ENCODE measurements at regions not wholly inside any gene's neighbourhood (a gene's known extent, or its start where the extent isn't known, plus 50 kb on each side); places are given as distances from the start of the nearest gene placed in this dataset.

GRCh38 chr13:63481334-63481733, 2065.7 kb upstream of the PCDH20 start:
- Histone ChIP-seq H3K4me1 (no peaks in the 10 kb centered on the region), H3K27ac (no peak overlapping the region), H3K27me3 (no peaks in the 10 kb centered on the region), H3K9me3 (no peaks in the 10 kb centered on the region), H3K9ac (ENCODE audit: low read depth in 2 of 2, low read length in 2 of 2) (no peak overlapping the region), H3K4me3 (no peak overlapping the region), H3K36me3 (no peaks in the 10 kb centered on the region)
- no peak for TF ChIP-seq CTCF (IDR thresholded peaks at IDR 0.05)
- no peak for DNase-seq
- intact Hi-C loops (cut with DNase I), result no loop called here

GRCh38 chr13:63472711-63473110, 2057.1 kb upstream of the PCDH20 start:
- DNase-seq, result no peak
- Histone ChIP-seq H3K4me1 (no peaks in the 10 kb centered on the region), H3K27ac (no peak overlapping the region), H3K9me3 (no peaks in the 10 kb centered on the region), H3K27me3 (no peaks in the 10 kb centered on the region), H3K36me3 (no peaks in the 10 kb centered on the region), H3K4me3 (no peak overlapping the region), H3K9ac (ENCODE audit: low read depth in 2 of 2, low read length in 2 of 2) (no peak overlapping the region)
- intact Hi-C loops (cut with DNase I), result no loop called here
- no peak for TF ChIP-seq CTCF (IDR thresholded peaks at IDR 0.05)

GRCh38 chr13:63463782-63464610, 2048.3 kb upstream of the PCDH20 start:
- no peak for DNase-seq
- Histone ChIP-seq H3K9ac (ENCODE audit: low read depth in 2 of 2, low read length in 2 of 2) (no peak overlapping the region), H3K4me3 (no peak overlapping the region), H3K27me3 (no peaks in the 10 kb centered on the region), H3K27ac (no peak overlapping the region), H3K36me3 (no peaks in the 10 kb centered on the region), H3K9me3 (no peaks in the 10 kb centered on the region), H3K4me1 (no peaks in the 10 kb centered on the region)
- no peak for TF ChIP-seq CTCF (IDR thresholded peaks at IDR 0.05)
- intact Hi-C loops (cut with DNase I), result no loop called here

GRCh38 chr13:63460462-63461090, 2044.9 kb upstream of the PCDH20 start:
- intact Hi-C loops (cut with DNase I), result no loop called here
- TF ChIP-seq CTCF (IDR thresholded peaks at IDR 0.05), result no peak
- Histone ChIP-seq H3K27me3 (no peaks in the 10 kb centered on the region), H3K9me3 (no peaks in the 10 kb centered on the region), H3K27ac (no peak overlapping the region), H3K9ac (ENCODE audit: low read depth in 2 of 2, low read length in 2 of 2) (no peak overlapping the region), H3K4me3 (no peak overlapping the region), H3K4me1 (no peaks in the 10 kb centered on the region), H3K36me3 (no peaks in the 10 kb centered on the region)
- no peak for DNase-seq

- Histone ChIP-seq H3K4me1 (no peaks in the 10 kb centered on the region), H3K36me3 (no peaks in the 10 kb centered on the region), H3K9ac (ENCODE audit: low read depth in 2 of 2, low read length in 2 of 2) (no peak overlapping the region), H3K27me3 (no peaks in the 10 kb centered on the region), H3K27ac (no peak overlapping the region), H3K4me3 (no peak overlapping the region), H3K9me3 (no peaks in the 10 kb centered on the region)
- TF ChIP-seq CTCF (IDR thresholded peaks at IDR 0.05), result no peak
- no peak for DNase-seq
- intact Hi-C loops (cut with DNase I), result no loop called here
These were observed 2041.5 kb upstream of the PCDH20 start for GRCh38 chr13:63457186-63457585.

Data from colonic mucosa (tissue), 4 donors.